CD4-positive, alpha-beta T cell (primary cell): ENCODE measurements at regions not wholly inside any gene's neighbourhood (a gene's known extent, or its start where the extent isn't known, plus 50 kb on each side); places are given as distances from the start of the nearest gene placed in this dataset.

Experiments used
- ATAC-seq: fragments of 200-7000 bp; cut with Tn5 transposase; one replicate; pipeline ENCODE4 v1.10.0; 2022; ENCODE audit warnings: mild to moderate bottlenecking; ENCODE audit not compliant: poor library complexity
- CTCF ChIA-PET: fragments of 350-600 bp; sonication (Branson Sonifier 250); formaldehyde crosslinking; loops from one replicate; lab custom pipeline; 2021; ENCODE audit warnings: antibody characterized with exemption, inconsistent platforms; lab: Charles Lee
- POLR2A ChIA-PET: fragments of 350-600 bp; sonication (Branson Sonifier 250); formaldehyde crosslinking; loops from one replicate; lab custom pipeline; 2021; ENCODE audit warnings: antibody characterized with exemption, inconsistent platforms; lab: Charles Lee
- DNase-seq, 14 experiments: peaks; one replicate each; pipeline ENCODE4 v3.0.0-alpha.2; 2013 to 2020; ENCODE audit warnings: mixed read lengths in 2 of 14
- H3K27ac ChIP-seq, 2 donors: one replicate each; pipeline versions ENCODE4 v1.5.1 to v1.7.0; 2013; ENCODE audit warnings: low read length in 2 of 2, low read depth in 1 of 2, mild to moderate bottlenecking in 1 of 2
- H3K27me3 ChIP-seq, 2 experiments: 1 replicate in 1 of 2; 2 replicates in 1 of 2; pipeline versions ENCODE4 v1.6.1 to v1.7.0; 2013; ENCODE audit warnings: low read length in 2 of 2, control low read depth in 1 of 2, mild to moderate bottlenecking in 1 of 2, moderate library complexity in 1 of 2; ENCODE audit not compliant: insufficient read depth in 2 of 2, control insufficient read depth in 1 of 2
- H3K36me3 ChIP-seq: one replicate; pipeline ENCODE4 v1.6.1; 2013; ENCODE audit warnings: low read length, control low read depth; ENCODE audit not compliant: insufficient read depth
- H3K4me1 ChIP-seq: one replicate; pipeline ENCODE4 v1.6.1; 2013; ENCODE audit warnings: low read length, control low read depth; ENCODE audit not compliant: insufficient read depth
- H3K4me3 ChIP-seq: one replicate; pipeline ENCODE4 v1.5.1; 2013; ENCODE audit warnings: mild to moderate bottlenecking, low read length, moderate library complexity
- H3K9me3 ChIP-seq, 2 experiments: 1 replicate in 1 of 2; 2 replicates in 1 of 2; pipeline versions ENCODE4 v1.6.1 to v1.7.0; 2013; ENCODE audit warnings: low read length in 2 of 2, mild to moderate bottlenecking in 2 of 2, control low read depth in 1 of 2, moderate library complexity in 1 of 2; ENCODE audit not compliant: control insufficient read depth in 1 of 2, insufficient read depth in 1 of 2
- H3K27ac Mint-ChIP-seq: one replicate; pipeline ENCODE4 v1.8.0; 2020; ENCODE audit warnings: mixed read lengths
- H3K27me3 Mint-ChIP-seq: one replicate; pipeline ENCODE4 v1.8.0; 2021; ENCODE audit warnings: mixed read lengths
- H3K36me3 Mint-ChIP-seq: one replicate; pipeline ENCODE4 v1.8.0; 2021; ENCODE audit warnings: low read depth, mixed read lengths
- H3K4me1 Mint-ChIP-seq: one replicate; pipeline ENCODE4 v1.8.0; 2021; ENCODE audit warnings: low read depth, mixed read lengths
- H3K4me3 Mint-ChIP-seq: one replicate; pipeline ENCODE4 v1.8.0; 2020; ENCODE audit warnings: mild to moderate bottlenecking, mixed read lengths
- H3K9me3 Mint-ChIP-seq: one replicate; pipeline ENCODE4 v1.8.0; 2020; ENCODE audit warnings: mixed read lengths
- CTCF ChIP-seq: fragments of 200-600 bp; IDR thresholded peaks from one replicate; pipeline ENCODE4 v1.8.0; 2022; ENCODE audit warnings: antibody characterized with exemption, mild to moderate bottlenecking
- intact Hi-C, 2 experiments: fragments of 100-400 bp; cut with DNase I in 1 of 2; cut with micrococcal nuclease in 1 of 2; formaldehyde crosslinking; loops; one replicate each; pipeline versions ENCODE4 v1.15.1 to v1.9.0; 2023 to 2025; cut with DNase I, micrococcal nuclease

DNA sequence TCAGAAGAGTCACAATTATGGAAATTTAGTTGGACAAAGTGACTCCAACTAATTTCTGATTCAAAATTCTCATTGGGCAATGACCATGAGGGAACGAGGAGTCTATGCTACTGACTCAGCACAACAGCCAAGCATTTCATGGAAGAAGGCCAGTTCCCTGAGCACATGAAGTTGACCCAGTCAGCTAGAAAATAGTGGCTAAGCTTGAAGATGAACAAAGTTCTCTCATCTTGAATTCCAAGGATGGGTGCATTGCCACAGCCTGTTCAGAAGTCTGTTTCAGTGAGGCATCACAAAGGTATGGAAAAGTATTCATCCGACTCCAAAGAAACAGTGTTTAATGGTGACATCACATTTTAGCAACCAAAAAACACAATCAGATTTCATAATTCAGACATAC lies 676.9 kb downstream of the HACE1 start:
- CTCF ChIA-PET: no interaction called here

GRCh38 chr6:104173668-104174067 lies 686.1 kb downstream of the HACE1 start:
- no peak for TF ChIP-seq CTCF
- no peaks in the 10 kb centered on the region for H3K9me3 ChIP-seq
- no peaks in the 10 kb centered on the region for H3K27me3 ChIP-seq
- H3K27me3 Mint-ChIP-seq: no peaks in the 10 kb centered on the region
- intact Hi-C loops: no loop called here
- H3K27ac Mint-ChIP-seq: no peak overlapping the region
- POLR2A ChIA-PET: no interaction called here
- no peaks in the 10 kb centered on the region for H3K4me1 Mint-ChIP-seq
- no peaks in the 10 kb centered on the region for H3K9me3 Mint-ChIP-seq
- DNase-seq (no peak), ATAC-seq (no peak)
- H3K4me3 ChIP-seq: no peak overlapping the region
- CTCF ChIA-PET: no interaction called here
- H3K4me1 ChIP-seq: no peaks in the 10 kb centered on the region
- no peaks in the 10 kb centered on the region for H3K36me3 Mint-ChIP-seq
- H3K36me3 ChIP-seq: no peaks in the 10 kb centered on the region
- no peak overlapping the region for H3K4me3 Mint-ChIP-seq
- no peak overlapping the region for H3K27ac ChIP-seq

More for the DNA sequence above, 676.9 kb downstream of the HACE1 start:
- no peak overlapping the region for H3K27ac Mint-ChIP-seq
- Histone ChIP-seq H3K9me3 (no peaks in the 10 kb centered on the region), H3K4me3 (no peak overlapping the region), H3K27ac (no peak overlapping the region), H3K27me3 (no peaks in the 10 kb centered on the region), H3K4me1 (no peaks in the 10 kb centered on the region), H3K36me3 (no peaks in the 10 kb centered on the region)
- POLR2A ChIA-PET: no interaction called here
- DNase-seq: no peak
- H3K4me1 Mint-ChIP-seq: no peaks in the 10 kb centered on the region
- no peak for ATAC-seq
- no peak overlapping the region for H3K4me3 Mint-ChIP-seq
- no peaks in the 10 kb centered on the region for H3K36me3 Mint-ChIP-seq
- no peaks in the 10 kb centered on the region for H3K27me3 Mint-ChIP-seq
- intact Hi-C loops: no loop called here
- no peaks in the 10 kb centered on the region for H3K9me3 Mint-ChIP-seq
- TF ChIP-seq CTCF: no peak

DNA sequence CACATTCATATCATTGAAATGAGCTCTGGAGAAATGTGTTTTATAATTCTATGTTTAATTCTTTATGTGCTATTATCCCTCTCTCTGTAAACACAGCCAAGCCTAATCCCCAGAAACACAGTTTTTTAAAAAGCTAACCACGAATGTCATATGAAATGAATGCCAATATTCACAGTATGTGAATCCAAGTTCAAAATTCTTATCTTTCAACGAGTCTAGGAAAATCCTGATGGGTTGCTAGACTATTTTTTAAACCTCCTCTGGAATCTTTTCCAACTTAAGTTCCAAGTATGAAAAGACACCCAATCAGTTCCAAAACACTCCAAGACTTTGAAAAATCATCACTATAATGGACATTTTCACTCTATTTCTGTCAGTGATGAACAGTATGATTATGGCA lies 689.3 kb downstream of the HACE1 start:
- DNase-seq (no peak), ATAC-seq (no peak)
- no peaks in the 10 kb centered on the region for H3K4me1 Mint-ChIP-seq
- Histone ChIP-seq H3K36me3 (no peaks in the 10 kb centered on the region), H3K27me3 (no peaks in the 10 kb centered on the region), H3K27ac (no peak overlapping the region), H3K4me1 (no peaks in the 10 kb centered on the region), H3K9me3 (peaks cover 0 to 4% of the 10 kb centered on the region in 2 experiments), H3K4me3 (no peak overlapping the region)
- H3K36me3 Mint-ChIP-seq: no peaks in the 10 kb centered on the region
- intact Hi-C loops: no loop called here
- CTCF ChIA-PET: no interaction called here
- POLR2A ChIA-PET: no interaction called here
- no peak overlapping the region for H3K27ac Mint-ChIP-seq
- TF ChIP-seq CTCF: no peak
- H3K27me3 Mint-ChIP-seq: no peaks in the 10 kb centered on the region
- H3K4me3 Mint-ChIP-seq: no peak overlapping the region
- H3K9me3 Mint-ChIP-seq: peaks cover 8% of the 10 kb centered on the region
